ENCODE measurements at regions not wholly inside any gene's neighbourhood (a gene's known extent, or its start where the extent isn't known, plus 50 kb on each side); places are given as distances from the start of the nearest gene placed in this dataset.

- no peak for DNase-seq (ENCODE audit: low read depth)
- TF ChIP-seq CTCF (IDR thresholded peaks at IDR 0.05; ENCODE audit: insufficient read depth, low read depth, low read length): no peak
- no peak overlapping the region for H3K4me3 ChIP-seq (ENCODE audit: low read depth, low read length)
These were observed 1860.5 kb upstream of the ADGRL3 start for GRCh38 chr4:59339631-59340030.

- DNase-seq (ENCODE audit: low read depth): no peak
- TF ChIP-seq CTCF (IDR thresholded peaks at IDR 0.05; ENCODE audit: insufficient read depth, low read depth, low read length): no peak
- H3K4me3 ChIP-seq (ENCODE audit: low read depth, low read length): no peak overlapping the region
These were observed 1858.6 kb upstream of the ADGRL3 start for GRCh38 chr4:59341506-59341905.

- TF ChIP-seq CTCF (IDR thresholded peaks at IDR 0.05; ENCODE audit: insufficient read depth, low read depth, low read length): no peak
These were observed 1851.2 kb upstream of the ADGRL3 start for GRCh38 chr4:59348949-59349348.

GRCh38 chr4:59369229-59369628 is 1830.9 kb upstream of the ADGRL3 start:
- TF ChIP-seq CTCF (IDR thresholded peaks at IDR 0.05; ENCODE audit: insufficient read depth, low read depth, low read length): no peak
- no peak overlapping the region for H3K4me3 ChIP-seq (ENCODE audit: low read depth, low read length)
- no peak for DNase-seq (ENCODE audit: low read depth)

More at GRCh38 chr4:59348949-59349348, 1851.2 kb upstream of the ADGRL3 start:
- DNase-seq (ENCODE audit: low read depth): no peak
- H3K4me3 ChIP-seq (ENCODE audit: low read depth, low read length): no peak overlapping the region

GRCh38 chr4:59374416-59374815 is 1825.7 kb upstream of the ADGRL3 start:
- no peak for TF ChIP-seq CTCF (IDR thresholded peaks at IDR 0.05; ENCODE audit: insufficient read depth, low read depth, low read length)
- H3K4me3 ChIP-seq (ENCODE audit: low read depth, low read length): no peak overlapping the region
- no peak for DNase-seq (ENCODE audit: low read depth)

- no peak overlapping the region for H3K4me3 ChIP-seq (ENCODE audit: low read depth, low read length)
- no peak for DNase-seq (ENCODE audit: low read depth)
- no peak for TF ChIP-seq CTCF (IDR thresholded peaks at IDR 0.05; ENCODE audit: insufficient read depth, low read depth, low read length)
These were observed 1819.2 kb upstream of the ADGRL3 start for GRCh38 chr4:59380841-59381366.

GRCh38 chr4:59381591-59381990 is 1818.5 kb upstream of the ADGRL3 start:
- no peak overlapping the region for H3K4me3 ChIP-seq (ENCODE audit: low read depth, low read length)
- DNase-seq (ENCODE audit: low read depth): no peak

More at GRCh38 chr4:59381591-59381990, 1818.5 kb upstream of the ADGRL3 start:
- no peak for TF ChIP-seq CTCF (IDR thresholded peaks at IDR 0.05; ENCODE audit: insufficient read depth, low read depth, low read length)

Data from fibroblast of villous mesenchyme (primary cell).